H9 (cell line): ENCODE measurements at regions not wholly inside any gene's neighbourhood (a gene's known extent, or its start where the extent isn't known, plus 50 kb on each side); places are given as distances from the start of the nearest gene placed in this dataset.

ENCODE experiments used
- DNase-seq: peaks from one replicate; pipeline ENCODE4 v3.0.0-alpha.2; 2017
- H2AFZ ChIP-seq: one replicate; pipeline ENCODE4 v1.6.1; 2013; ENCODE audit warnings: mild to moderate bottlenecking, low read length, control low read depth, moderate library complexity
- H2AK5ac ChIP-seq: 2 replicates; pipeline ENCODE4 v1.6.1; 2013; ENCODE audit warnings: low read length, control low read depth, mixed read lengths; ENCODE audit not compliant: insufficient read length
- H2BK120ac ChIP-seq: one replicate; pipeline ENCODE4 v1.6.1; 2013; ENCODE audit warnings: low read depth, mild to moderate bottlenecking, low read length, control low read depth, inconsistent platforms; ENCODE audit not compliant: poor library complexity, severe bottlenecking
- H2BK12ac ChIP-seq: 2 replicates; pipeline ENCODE4 v1.6.1; 2013; ENCODE audit warnings: low read length, control low read depth, mixed read lengths, low read depth; ENCODE audit not compliant: insufficient read length
- H2BK15ac ChIP-seq: 2 replicates; pipeline ENCODE4 v1.6.1; 2013; ENCODE audit warnings: low read depth, low read length, control low read depth
- H2BK20ac ChIP-seq: one replicate; pipeline ENCODE4 v1.6.1; 2013; ENCODE audit warnings: low read depth, mild to moderate bottlenecking, low read length, control low read depth, inconsistent platforms; ENCODE audit not compliant: poor library complexity, severe bottlenecking
- H2BK5ac ChIP-seq: 2 replicates; pipeline ENCODE4 v1.6.1; 2013; ENCODE audit warnings: low read length, control low read depth, mixed read lengths; ENCODE audit not compliant: insufficient read length
- H3K14ac ChIP-seq: 2 replicates; pipeline ENCODE4 v1.6.1; 2013; ENCODE audit warnings: low read length, control low read depth; ENCODE audit not compliant: insufficient read depth
- H3K18ac ChIP-seq: 2 replicates; pipeline ENCODE4 v1.6.1; 2013; ENCODE audit warnings: low read depth, mild to moderate bottlenecking, mixed read lengths, low read length, control low read depth; ENCODE audit not compliant: insufficient read length
- H3K23ac ChIP-seq: 2 replicates; pipeline ENCODE4 v1.6.1; 2013; ENCODE audit warnings: low read length, control low read depth, mixed read lengths, low read depth; ENCODE audit not compliant: insufficient read length
- H3K23me2 ChIP-seq: 2 replicates; pipeline ENCODE4 v1.6.1; 2013; ENCODE audit warnings: low read depth, mild to moderate bottlenecking, mixed read lengths, low read length, control low read depth; ENCODE audit not compliant: insufficient read length, poor library complexity, severe bottlenecking
- H3K27ac ChIP-seq: 2 replicates; pipeline ENCODE4 v1.5.1; 2013; ENCODE audit warnings: low read length, control low read depth, mixed read lengths, low read depth; ENCODE audit not compliant: insufficient read length
- H3K27me3 ChIP-seq: 2 replicates; pipeline ENCODE4 v1.6.1; 2013; ENCODE audit warnings: low read length, control low read depth, inconsistent platforms; ENCODE audit not compliant: insufficient read depth
- H3K4ac ChIP-seq: 2 replicates; pipeline ENCODE4 v1.6.1; 2013; ENCODE audit warnings: low read depth, mild to moderate bottlenecking, control low read depth, inconsistent platforms, low read length, moderate library complexity
- H3K4me1 ChIP-seq: 2 replicates; pipeline ENCODE4 v1.6.1; 2013; ENCODE audit warnings: low read length, control low read depth, inconsistent platforms; ENCODE audit not compliant: insufficient read depth
- H3K4me2 ChIP-seq: 2 replicates; pipeline ENCODE4 v1.6.1; 2013; ENCODE audit warnings: low read length, control low read depth, mixed read lengths; ENCODE audit not compliant: insufficient read length, insufficient read depth
- H3K56ac ChIP-seq: 2 replicates; pipeline ENCODE4 v1.6.1; 2013; ENCODE audit warnings: low read depth, mild to moderate bottlenecking, mixed read lengths, low read length, control low read depth; ENCODE audit not compliant: insufficient read length
- H3K79me1 ChIP-seq: 2 replicates; pipeline ENCODE4 v1.6.1; 2013; ENCODE audit warnings: low read depth, mild to moderate bottlenecking, moderate library complexity, low read length, control low read depth, inconsistent platforms; ENCODE audit not compliant: insufficient read depth, poor library complexity, severe bottlenecking
- H3K79me2 ChIP-seq: 2 replicates; pipeline ENCODE4 v1.6.1; 2013; ENCODE audit warnings: low read length, control low read depth, inconsistent platforms; ENCODE audit not compliant: insufficient read depth
- H3K9ac ChIP-seq: 2 replicates; pipeline ENCODE4 v1.6.1; 2013; ENCODE audit warnings: low read length, control low read depth, mixed read lengths; ENCODE audit not compliant: insufficient read length; ENCODE audit errors: extremely low read depth
- H3K9me3 ChIP-seq: one replicate; pipeline ENCODE4 v1.6.1; 2013; ENCODE audit warnings: low read depth, low read length, inconsistent platforms; ENCODE audit not compliant: control insufficient read depth
- H3T11ph ChIP-seq: one replicate; pipeline ENCODE4 v1.6.1; 2013; ENCODE audit warnings: mild to moderate bottlenecking, low read length, control low read depth, inconsistent platforms
- H4K20me1 ChIP-seq: one replicate; pipeline ENCODE4 v1.6.1; 2013; ENCODE audit not compliant: control insufficient read depth, insufficient read length, insufficient read depth
- H4K5ac ChIP-seq: 2 replicates; pipeline ENCODE4 v1.6.1; 2013; ENCODE audit warnings: low read depth, mild to moderate bottlenecking, mixed read lengths, low read length, control low read depth; ENCODE audit not compliant: insufficient read length
- H4K8ac ChIP-seq: replicated peaks from 2 replicates; pipeline ENCODE4 v1.6.1; 2013; ENCODE audit warnings: low read length, control low read depth, mixed read lengths, low read depth; ENCODE audit not compliant: insufficient read length
- H4K91ac ChIP-seq: 2 replicates; pipeline ENCODE4 v1.6.1; 2013; ENCODE audit warnings: low read depth, mild to moderate bottlenecking, moderate library complexity, mixed read lengths, low read length, control low read depth; ENCODE audit not compliant: insufficient read length
- H3K27ac Mint-ChIP-seq, 3 experiments: 2 replicates in 2 of 3; 3 replicates in 1 of 3; pipeline ENCODE4 v1.8.0; 2020 to 2021; ENCODE audit warnings: mixed read lengths in 3 of 3, mild to moderate bottlenecking in 1 of 3, moderate library complexity in 1 of 3
- H3K27me3 Mint-ChIP-seq: 2 replicates; pipeline ENCODE4 v1.8.0; 2021; ENCODE audit warnings: low read depth, mild to moderate bottlenecking, moderate library complexity, mixed read lengths
- H3K36me3 Mint-ChIP-seq, 3 experiments: 2 replicates in 2 of 3; 3 replicates in 1 of 3; pipeline ENCODE4 v1.8.0; 2020 to 2021; ENCODE audit warnings: low read depth in 3 of 3, mixed read lengths in 3 of 3; ENCODE audit not compliant: insufficient read depth in 1 of 3
- H3K4me1 Mint-ChIP-seq, 2 experiments: 2 replicates each; pipeline ENCODE4 v1.8.0; 2020; ENCODE audit warnings: mixed read lengths in 2 of 2
- H3K4me3 Mint-ChIP-seq, 2 experiments: 2 replicates in 1 of 2; 3 replicates in 1 of 2; pipeline ENCODE4 v1.8.0; 2020 to 2021; ENCODE audit warnings: mild to moderate bottlenecking in 2 of 2, mixed read lengths in 2 of 2, moderate library complexity in 1 of 2
- H3K9me3 Mint-ChIP-seq, 2 experiments: 2 replicates in 1 of 2; 3 replicates in 1 of 2; pipeline ENCODE4 v1.8.0; 2020; ENCODE audit warnings: mild to moderate bottlenecking in 2 of 2, mixed read lengths in 2 of 2, moderate library complexity in 1 of 2
- WGBS: extraction: QIAGEN DNeasy Blood & Tissue Kit; methylation state at CpG from one replicate; pipeline ENCODE4 v1.1.7; 2013; ENCODE audit warnings: missing lambda C conversion rate, low lambda C conversion rate, mixed read lengths; ENCODE audit not compliant: insufficient read length; ENCODE audit errors: extremely low coverage; 5-methylcytosine and 5-hydroxymethylcytosine counted together
- TF ChIP-seq, protein P1 (sequence below): fragments of 200-600 bp; sonication (generic); conservative IDR thresholded peaks from 3 replicates; pipeline ENCODE4 v1.8.0; 2021; ENCODE audit warnings: antibody characterized with exemption, mild to moderate bottlenecking

DNA sequence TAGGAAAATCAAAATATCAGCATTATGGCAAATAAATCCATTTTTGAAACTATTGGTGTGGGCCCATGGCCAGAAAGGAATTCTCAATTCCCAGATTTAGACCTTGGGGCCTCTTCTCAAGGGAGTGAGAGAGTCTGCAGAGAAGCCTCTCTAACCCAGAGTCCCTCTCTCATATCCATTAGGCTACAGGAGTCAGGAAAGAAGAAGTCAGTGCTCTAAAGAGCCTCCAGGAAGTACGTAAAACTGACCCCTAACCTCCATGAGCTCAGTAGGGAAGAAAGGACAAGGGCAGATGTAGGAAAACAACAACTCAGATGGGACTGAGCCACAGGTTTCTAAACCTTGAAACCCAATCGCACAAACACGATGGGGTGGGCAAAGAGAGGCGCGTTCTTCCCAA lies 479.9 kb upstream of the TNP1 start:
- no peak overlapping the region for H4K5ac ChIP-seq
- no peak overlapping the region for H3K23ac ChIP-seq
- Mint-ChIP-seq H3K36me3 (no peaks in the 10 kb centered on the region), H3K27me3 (peaks cover 11% of the 10 kb centered on the region), H3K27ac (no peak overlapping the region), H3K9me3 (no peaks in the 10 kb centered on the region), H3K4me3 (no peak overlapping the region), H3K4me1 (peaks cover 6 to 11% of the 10 kb centered on the region in 2 experiments)
- H2BK120ac ChIP-seq = no peak overlapping the region
- no peak overlapping the region for H3T11ph ChIP-seq
- no peaks in the 10 kb centered on the region for H3K9me3 ChIP-seq
- H2BK15ac ChIP-seq = no peak overlapping the region
- no peaks in the 10 kb centered on the region for H3K27me3 ChIP-seq
- no peak overlapping the region for H2BK20ac ChIP-seq
- H3K4ac ChIP-seq = no peak overlapping the region
- no peak overlapping the region for H3K4me2 ChIP-seq
- H3K79me2 ChIP-seq = no peaks in the 10 kb centered on the region
- no peak overlapping the region for H2BK12ac ChIP-seq
- H3K9ac ChIP-seq = no peak overlapping the region
- no peak overlapping the region for H2AK5ac ChIP-seq
- H4K20me1 ChIP-seq = no peaks in the 10 kb centered on the region
- H3K18ac ChIP-seq = no peak overlapping the region
- no peaks in the 10 kb centered on the region for H3K23me2 ChIP-seq
- H3K56ac ChIP-seq = no peak overlapping the region
- H4K8ac ChIP-seq = no peak overlapping the region
- no peaks in the 10 kb centered on the region for H3K79me1 ChIP-seq
- WGBS = no CpG with 5 or more reads among the region's 5 CpGs
- H4K91ac ChIP-seq = no peak overlapping the region
- no peak overlapping the region for H2AFZ ChIP-seq
- no peak overlapping the region for H2BK5ac ChIP-seq
- TF ChIP-seq, protein P1, sequence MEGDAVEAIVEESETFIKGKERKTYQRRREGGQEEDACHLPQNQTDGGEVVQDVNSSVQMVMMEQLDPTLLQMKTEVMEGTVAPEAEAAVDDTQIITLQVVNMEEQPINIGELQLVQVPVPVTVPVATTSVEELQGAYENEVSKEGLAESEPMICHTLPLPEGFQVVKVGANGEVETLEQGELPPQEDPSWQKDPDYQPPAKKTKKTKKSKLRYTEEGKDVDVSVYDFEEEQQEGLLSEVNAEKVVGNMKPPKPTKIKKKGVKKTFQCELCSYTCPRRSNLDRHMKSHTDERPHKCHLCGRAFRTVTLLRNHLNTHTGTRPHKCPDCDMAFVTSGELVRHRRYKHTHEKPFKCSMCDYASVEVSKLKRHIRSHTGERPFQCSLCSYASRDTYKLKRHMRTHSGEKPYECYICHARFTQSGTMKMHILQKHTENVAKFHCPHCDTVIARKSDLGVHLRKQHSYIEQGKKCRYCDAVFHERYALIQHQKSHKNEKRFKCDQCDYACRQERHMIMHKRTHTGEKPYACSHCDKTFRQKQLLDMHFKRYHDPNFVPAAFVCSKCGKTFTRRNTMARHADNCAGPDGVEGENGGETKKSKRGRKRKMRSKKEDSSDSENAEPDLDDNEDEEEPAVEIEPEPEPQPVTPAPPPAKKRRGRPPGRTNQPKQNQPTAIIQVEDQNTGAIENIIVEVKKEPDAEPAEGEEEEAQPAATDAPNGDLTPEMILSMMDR = no peak
- no peak overlapping the region for H3K27ac ChIP-seq
- no peaks in the 10 kb centered on the region for H3K4me1 ChIP-seq
- H3K14ac ChIP-seq = no peak overlapping the region
- DNase-seq = no peak
